HG03575 (cell line): ENCODE measurements at regions not wholly inside any gene's neighbourhood (a gene's known extent, or its start where the extent isn't known, plus 50 kb on each side); places are given as distances from the start of the nearest gene placed in this dataset.
"Not testable (repeated sequence)": the region's sequence is repeated elsewhere in the genome, so short reads cannot be mapped to it uniquely, and the experiment has no call there.

Experiments used
- ATAC-seq: cut with Tn5 transposase; IDR thresholded peaks from one replicate; pipeline ENCODE4 v1.9.1; 2021; ENCODE audit not compliant: unreplicated experiment, insufficient number of reproducible peaks, low FRiP score; ENCODE audit errors: extremely low read depth

DNA sequence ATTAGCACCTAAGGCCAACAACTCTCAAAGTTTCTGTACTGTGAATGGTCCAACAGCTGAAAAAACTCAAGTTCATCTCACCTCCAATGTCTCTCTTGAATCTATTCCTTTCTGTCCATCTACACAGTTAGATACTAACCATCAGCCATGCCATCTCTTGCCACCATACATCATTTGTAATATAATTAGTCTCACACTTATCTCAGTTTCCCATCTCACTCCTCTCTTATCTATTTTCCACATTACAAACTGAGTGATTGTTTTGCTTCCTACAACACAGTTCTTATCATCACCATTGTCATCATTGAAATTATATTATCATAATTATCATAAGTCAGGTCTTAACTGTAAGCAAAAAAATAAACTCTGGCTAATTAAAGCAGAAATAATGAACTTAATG, 393.9 kb downstream of the PRELID2 start:
- ATAC-seq = no peak

GRCh38 chr5:145437627-145438026, 397.5 kb downstream of the PRELID2 start:
- no peak for ATAC-seq

- ATAC-seq = no peak
These were observed 402.1 kb downstream of the PRELID2 start for GRCh38 chr5:145433077-145433476.

DNA sequence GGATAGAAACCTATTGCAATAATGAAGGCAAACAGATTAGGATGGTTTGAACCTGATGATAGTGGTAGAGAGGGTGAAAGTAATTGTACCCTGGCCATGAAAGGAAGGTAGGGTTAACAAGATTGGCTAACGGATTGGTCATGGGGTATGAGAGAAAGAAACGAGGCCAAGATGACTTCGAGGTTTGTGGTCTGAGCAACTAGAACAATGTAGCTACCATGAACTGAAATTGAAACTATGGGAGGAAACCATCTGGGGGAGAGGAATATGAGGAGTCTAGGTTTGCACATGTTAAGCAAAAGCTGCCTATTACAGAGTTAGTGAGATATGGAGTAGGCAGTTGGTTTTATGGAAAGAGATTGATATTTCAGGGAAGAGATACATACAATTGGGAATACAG, 406.0 kb downstream of the PRELID2 start:
- no peak for ATAC-seq

DNA sequence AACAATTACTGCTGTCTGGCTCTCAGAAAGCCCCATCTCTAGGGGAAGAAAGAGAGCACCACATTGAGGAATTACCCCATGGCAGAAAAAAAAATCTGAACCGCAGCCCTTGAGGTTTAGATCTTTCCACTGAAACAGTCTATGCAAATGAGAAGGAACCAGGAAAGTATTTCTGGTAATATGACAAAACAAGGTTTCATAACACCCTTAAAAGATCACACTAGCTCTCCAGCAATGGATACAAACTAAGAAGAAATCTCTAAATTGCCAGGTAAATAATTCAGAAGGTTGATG, 427.1 kb downstream of the PRELID2 start:
- ATAC-seq = peak; percentile 62

- ATAC-seq = peak; percentile 21
These were observed 427.7 kb downstream of the PRELID2 start for GRCh38 chr5:145407300-145408047.

- ATAC-seq = no peak
These were observed 431.1 kb downstream of the PRELID2 start for GRCh38 chr5:145403992-145404391.

- ATAC-seq = no peak
These were observed 438.3 kb downstream of the PRELID2 start for GRCh38 chr5:145396888-145397287.

GRCh38 chr5:145395151-145395550, 440.0 kb downstream of the PRELID2 start:
- not testable (repeated sequence) for ATAC-seq

DNA sequence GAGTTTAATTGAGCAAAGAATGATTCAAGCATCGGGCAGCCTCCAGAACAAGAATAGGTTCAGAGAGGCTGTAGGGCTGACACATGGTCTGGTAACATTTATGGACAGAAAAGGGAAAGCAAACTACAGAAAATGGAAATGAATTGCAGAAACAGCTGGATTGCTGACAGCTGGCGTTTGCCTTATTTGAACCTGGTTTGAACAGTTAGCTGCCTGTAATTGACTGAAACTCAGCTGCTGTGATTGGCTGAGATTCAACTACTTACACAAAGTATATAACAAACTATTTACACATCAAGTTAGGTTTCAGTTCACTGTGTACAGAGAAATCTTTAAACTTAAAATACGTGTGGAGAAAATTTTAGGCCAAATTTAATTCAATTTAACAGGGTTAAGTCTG, 441.7 kb downstream of the PRELID2 start:
- no peak for ATAC-seq

DNA sequence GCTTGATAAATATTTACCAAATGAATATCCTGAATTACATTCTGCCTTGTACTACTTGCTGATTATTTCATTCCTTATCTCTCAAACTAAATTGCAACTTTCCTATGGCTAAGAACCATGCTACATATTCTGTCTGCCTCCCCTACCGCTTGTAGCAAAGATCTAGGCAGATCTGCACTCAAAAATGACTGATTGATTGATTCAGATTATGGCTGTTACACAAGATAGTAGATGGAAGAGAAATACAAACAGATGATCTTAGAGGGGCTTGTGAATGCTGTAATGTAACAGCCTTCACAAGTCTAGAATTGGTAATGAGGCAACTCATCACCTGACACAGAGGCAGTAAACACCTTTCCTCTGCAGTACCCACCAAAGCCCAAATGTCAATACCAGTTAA, 446.1 kb downstream of the PRELID2 start:
- ATAC-seq = no peak

DNA sequence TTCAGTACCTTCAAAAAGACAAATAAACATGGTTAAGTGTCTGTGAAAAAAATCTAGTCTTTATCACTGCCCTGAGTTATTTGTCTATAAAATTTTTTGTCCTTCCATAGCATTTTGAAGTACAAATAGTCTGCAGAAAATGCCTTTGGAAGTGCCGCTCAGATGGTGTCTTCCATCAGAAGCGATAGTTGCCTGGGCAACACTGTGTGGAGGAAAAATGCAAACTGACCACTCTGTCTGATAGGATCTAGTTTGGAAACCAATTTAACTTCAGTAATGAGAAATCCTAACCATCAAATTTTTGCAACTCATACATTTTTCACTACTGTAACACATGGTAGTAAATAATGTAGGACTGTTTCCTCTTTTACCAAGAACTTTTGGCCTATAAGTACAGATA, 449.9 kb downstream of the PRELID2 start:
- ATAC-seq = no peak

DNA sequence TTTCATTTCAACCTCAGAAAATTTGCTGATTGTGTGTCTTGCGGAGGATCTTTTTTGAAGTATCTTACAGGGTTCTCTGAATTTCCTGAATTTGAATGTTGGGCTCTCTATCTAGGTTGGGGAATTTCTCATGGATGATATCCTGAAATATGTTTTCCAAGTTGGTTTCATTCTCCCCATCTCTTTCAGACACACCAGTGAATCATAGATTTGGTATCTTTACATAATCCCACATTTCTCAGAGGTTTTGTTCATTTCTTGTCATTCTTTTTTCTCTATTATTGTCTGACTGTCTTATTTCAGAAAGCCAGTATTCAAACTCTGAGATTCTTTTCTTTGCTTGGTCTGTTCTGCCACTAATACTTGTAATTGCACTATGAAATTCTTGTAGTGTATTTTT, 456.9 kb downstream of the PRELID2 start:
- ATAC-seq = no peak

GRCh38 chr5:145375521-145375920, 459.6 kb downstream of the PRELID2 start:
- ATAC-seq = no peak

DNA sequence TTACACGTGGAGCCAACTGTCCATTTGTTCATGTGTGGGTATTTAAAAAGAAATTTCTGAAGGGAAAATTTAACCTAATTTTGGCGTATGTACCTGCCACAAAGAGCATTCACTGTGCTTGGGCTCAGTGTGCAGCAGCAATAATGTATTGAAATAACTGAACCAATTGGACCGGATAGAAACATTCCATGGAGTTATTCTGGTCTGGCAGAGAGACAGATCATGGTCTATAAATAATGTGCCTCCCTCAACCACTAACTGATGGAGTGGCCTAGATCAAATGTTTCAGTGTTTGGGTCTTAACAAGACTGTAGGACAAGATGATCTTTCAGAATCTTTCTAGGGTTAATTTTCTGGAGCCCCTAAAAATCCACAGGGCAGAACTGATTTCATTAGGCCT, 469.7 kb downstream of the PRELID2 start:
- no peak for ATAC-seq

GRCh38 chr5:145362266-145362665, 472.9 kb downstream of the PRELID2 start:
- ATAC-seq = no peak

- ATAC-seq = no peak
These were observed 474.2 kb downstream of the PRELID2 start for GRCh38 chr5:145360936-145361335.

GRCh38 chr5:145350513-145350912, 484.6 kb downstream of the PRELID2 start:
- no peak for ATAC-seq

- ATAC-seq = no peak
These were observed 488.0 kb downstream of the PRELID2 start for GRCh38 chr5:145347026-145347616.

GRCh38 chr5:145345511-145346287, 489.4 kb downstream of the PRELID2 start:
- no peak for ATAC-seq
